Epithelial cell of esophagus (primary cell): ENCODE measurements at regions not wholly inside any gene's neighbourhood (a gene's known extent, or its start where the extent isn't known, plus 50 kb on each side); places are given as distances from the start of the nearest gene placed in this dataset.

Experiments used
- DNase-seq: peaks from one replicate; pipeline ENCODE4 v3.0.0; 2010; ENCODE audit warnings: low read depth
- H3K4me3 ChIP-seq: 2 replicates; pipeline ENCODE4 v1.5.1; 2011; ENCODE audit warnings: mild to moderate bottlenecking, low read length, control low read depth
- TF ChIP-seq, protein P1 (sequence below): IDR thresholded peaks from 2 replicates; pipeline ENCODE4 v1.5.1; 2011; ENCODE audit warnings: low read depth, mild to moderate bottlenecking, low read length, control low read depth, inconsistent platforms; ENCODE audit not compliant: insufficient read depth; ENCODE audit errors: missing control alignments

GRCh38 chr5:148708854-148709253 lies 54.5 kb upstream of the HTR4 start:
- TF ChIP-seq, protein P1, sequence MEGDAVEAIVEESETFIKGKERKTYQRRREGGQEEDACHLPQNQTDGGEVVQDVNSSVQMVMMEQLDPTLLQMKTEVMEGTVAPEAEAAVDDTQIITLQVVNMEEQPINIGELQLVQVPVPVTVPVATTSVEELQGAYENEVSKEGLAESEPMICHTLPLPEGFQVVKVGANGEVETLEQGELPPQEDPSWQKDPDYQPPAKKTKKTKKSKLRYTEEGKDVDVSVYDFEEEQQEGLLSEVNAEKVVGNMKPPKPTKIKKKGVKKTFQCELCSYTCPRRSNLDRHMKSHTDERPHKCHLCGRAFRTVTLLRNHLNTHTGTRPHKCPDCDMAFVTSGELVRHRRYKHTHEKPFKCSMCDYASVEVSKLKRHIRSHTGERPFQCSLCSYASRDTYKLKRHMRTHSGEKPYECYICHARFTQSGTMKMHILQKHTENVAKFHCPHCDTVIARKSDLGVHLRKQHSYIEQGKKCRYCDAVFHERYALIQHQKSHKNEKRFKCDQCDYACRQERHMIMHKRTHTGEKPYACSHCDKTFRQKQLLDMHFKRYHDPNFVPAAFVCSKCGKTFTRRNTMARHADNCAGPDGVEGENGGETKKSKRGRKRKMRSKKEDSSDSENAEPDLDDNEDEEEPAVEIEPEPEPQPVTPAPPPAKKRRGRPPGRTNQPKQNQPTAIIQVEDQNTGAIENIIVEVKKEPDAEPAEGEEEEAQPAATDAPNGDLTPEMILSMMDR: no peak
- DNase-seq: peak; percentile 28

DNA sequence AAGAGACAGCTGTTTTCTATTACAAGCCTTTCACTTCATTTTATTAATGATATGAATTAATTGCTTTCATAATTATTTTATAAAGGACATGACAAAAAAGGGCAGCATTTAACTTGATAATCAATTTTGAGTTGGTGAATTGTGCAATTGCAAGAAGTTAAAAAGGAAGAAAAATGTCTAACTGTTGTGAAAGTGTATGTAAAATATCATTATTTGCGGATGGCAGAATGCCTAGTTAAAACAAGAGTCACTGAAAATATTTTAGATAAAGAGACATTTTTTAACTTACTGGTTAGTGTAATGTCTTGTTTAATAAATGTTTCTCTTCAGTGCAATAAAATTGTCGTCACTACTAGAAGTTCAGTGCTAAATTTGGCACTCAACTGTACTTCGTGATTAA lies 57.6 kb upstream of the HTR4 start:
- TF ChIP-seq, protein P1: no peak
- H3K4me3 ChIP-seq: no peak overlapping the region
- no peak for DNase-seq

More at GRCh38 chr5:148708854-148709253, 54.5 kb upstream of the HTR4 start:
- H3K4me3 ChIP-seq: no peak overlapping the region

DNA sequence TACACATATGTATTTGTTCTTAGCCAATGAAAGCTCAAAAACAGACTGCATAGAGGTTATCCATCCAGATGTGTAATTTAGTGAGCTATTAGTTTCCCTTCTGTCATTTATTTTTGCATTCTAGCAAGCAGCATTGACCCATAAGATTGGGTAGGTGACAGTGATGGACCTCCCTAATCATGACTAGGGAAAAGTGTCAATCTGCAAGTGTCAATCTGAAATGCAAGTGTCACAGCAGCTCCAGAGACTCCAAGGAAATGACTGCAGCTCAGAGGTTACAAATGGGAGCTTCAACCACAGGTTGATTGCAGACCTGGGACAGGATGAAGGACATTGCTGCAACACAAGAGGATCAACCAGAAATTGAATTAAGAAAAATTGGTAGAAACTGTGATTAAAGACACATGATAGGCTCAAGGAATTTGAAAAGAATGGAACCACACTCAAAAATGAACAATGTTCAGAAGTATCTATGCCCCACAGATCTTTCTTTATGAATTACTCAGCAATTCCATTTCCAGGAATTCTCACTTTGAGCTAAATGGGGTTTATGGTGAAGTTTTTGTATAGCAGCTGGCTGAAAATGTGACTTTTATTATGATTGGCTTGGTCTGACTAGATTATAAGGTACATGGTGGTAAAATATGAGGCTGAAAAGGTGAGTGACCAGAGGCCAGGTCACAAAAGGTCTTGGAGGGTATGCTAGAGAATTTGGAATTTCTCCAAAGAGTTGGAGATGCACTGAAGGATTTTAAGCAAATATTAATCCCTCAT lies 59.6 kb upstream of the HTR4 start:
- H3K4me3 ChIP-seq: no peak overlapping the region
- TF ChIP-seq, protein P1: no peak

GRCh38 chr5:148716716-148717115 lies 62.4 kb upstream of the HTR4 start:
- no peak overlapping the region for H3K4me3 ChIP-seq
- DNase-seq: no peak
- TF ChIP-seq, protein P1: no peak

More for the DNA sequence above, 59.6 kb upstream of the HTR4 start:
- no peak for DNase-seq

- no peak overlapping the region for H3K4me3 ChIP-seq
- no peak for DNase-seq
- TF ChIP-seq, protein P1: no peak
These were observed 63.3 kb upstream of the HTR4 start for GRCh38 chr5:148717668-148718067.

DNA sequence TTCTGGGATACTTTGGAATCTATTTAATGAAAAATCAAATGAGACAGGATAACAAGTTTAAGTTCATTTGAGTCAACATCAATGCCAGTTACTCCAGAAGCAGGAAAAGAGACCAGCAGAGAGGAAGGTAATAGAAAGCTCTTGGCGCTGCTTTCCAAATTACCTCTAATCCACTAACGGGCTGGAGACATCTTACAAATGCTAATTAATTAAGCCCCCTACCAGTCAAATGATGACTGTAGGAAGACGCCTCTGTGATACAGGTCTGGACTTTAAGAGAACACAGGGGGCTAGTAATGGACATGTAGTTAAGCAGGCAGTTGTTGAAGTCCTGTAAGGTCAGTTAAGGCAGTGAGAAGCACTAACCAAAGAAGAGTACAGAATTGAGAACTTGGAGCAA lies 65.3 kb upstream of the HTR4 start:
- H3K4me3 ChIP-seq: no peak overlapping the region
- no peak for DNase-seq

More for the DNA sequence above, 65.3 kb upstream of the HTR4 start:
- TF ChIP-seq, protein P1: no peak
